Fibroblast of lung (primary cell): ENCODE measurements at regions not wholly inside any gene's neighbourhood (a gene's known extent, or its start where the extent isn't known, plus 50 kb on each side); places are given as distances from the start of the nearest gene placed in this dataset.

Experiments
- DNase-seq, 2 donors: peaks; one replicate each; pipeline versions ENCODE4 v3.0.0 to v3.0.0-alpha.2; 2010; ENCODE audit warnings: low read depth in 2 of 2
- H2AFZ ChIP-seq: 2 replicates; pipeline ENCODE4 v1.5.1; 2012; ENCODE audit warnings: low read length, control low read depth, inconsistent platforms
- H3K27ac ChIP-seq: 2 replicates; pipeline ENCODE4 v1.5.1; 2011; ENCODE audit warnings: low read length, control low read depth; ENCODE audit not compliant: insufficient read depth
- H3K27me3 ChIP-seq: 2 replicates; pipeline ENCODE4 v1.5.1; 2011; ENCODE audit warnings: mild to moderate bottlenecking, low read length; ENCODE audit not compliant: control insufficient read depth, insufficient read depth
- H3K36me3 ChIP-seq: 2 replicates; pipeline ENCODE4 v1.5.1; 2011; ENCODE audit warnings: low read length; ENCODE audit not compliant: control insufficient read depth, insufficient read depth
- H3K4me1 ChIP-seq: 2 replicates; pipeline ENCODE4 v1.5.1; 2011; ENCODE audit warnings: low read length; ENCODE audit not compliant: control insufficient read depth, insufficient read depth; ENCODE audit errors: extremely low read depth
- H3K4me2 ChIP-seq: 2 replicates; pipeline ENCODE4 v1.5.1; 2011; ENCODE audit warnings: low read length, control low read depth; ENCODE audit not compliant: insufficient read depth; ENCODE audit errors: extremely low read depth
- H3K4me3 ChIP-seq, 4 experiments: fragments of 200-600 bp in 1 of 4; sonication (generic) in 1 of 4; replicated peaks in 1 of 4; 2 replicates each; pipeline ENCODE4 v1.5.1; 2011 to 2016; ENCODE audit warnings: low read length in 4 of 4, low read depth in 3 of 4, mild to moderate bottlenecking in 3 of 4, control low read depth in 2 of 4, inconsistent platforms in 1 of 4, mixed read lengths in 1 of 4; ENCODE audit not compliant: insufficient read depth in 1 of 4; ENCODE audit errors: control extremely low read depth in 1 of 4
- H3K79me2 ChIP-seq: 2 replicates; pipeline ENCODE4 v1.5.1; 2012; ENCODE audit warnings: mild to moderate bottlenecking, low read length, inconsistent platforms; ENCODE audit not compliant: control insufficient read depth, insufficient read depth
- H3K9ac ChIP-seq: 2 replicates; pipeline ENCODE4 v1.5.1; 2011; ENCODE audit warnings: mild to moderate bottlenecking, low read length, control low read depth; ENCODE audit not compliant: insufficient read depth
- H3K9me3 ChIP-seq: 2 replicates; pipeline ENCODE4 v1.5.1; 2012; ENCODE audit warnings: low read depth, low read length; ENCODE audit not compliant: control insufficient read depth, insufficient read depth
- H4K20me1 ChIP-seq: 2 replicates; pipeline ENCODE4 v1.5.1; 2011; ENCODE audit warnings: low read length; ENCODE audit not compliant: control insufficient read depth, insufficient read depth; ENCODE audit errors: extremely low read depth
- EZH2 ChIP-seq: IDR thresholded peaks from 2 replicates; pipeline ENCODE4 v1.5.1; 2012; ENCODE audit warnings: low read length, control low read depth, mild to moderate bottlenecking; ENCODE audit errors: missing control alignments
- TF ChIP-seq, protein P1 (sequence below), 2 donors: IDR thresholded peaks in 1 of 2; conservative IDR thresholded peaks in 1 of 2; 1 replicate in 1 of 2; 2 replicates in 1 of 2; pipeline ENCODE4 v1.5.1; 2011 to 2012; ENCODE audit warnings: low read length in 2 of 2, control low read depth in 1 of 2, inconsistent platforms in 1 of 2, low read depth in 1 of 2, mild to moderate bottlenecking in 1 of 2

DNA sequence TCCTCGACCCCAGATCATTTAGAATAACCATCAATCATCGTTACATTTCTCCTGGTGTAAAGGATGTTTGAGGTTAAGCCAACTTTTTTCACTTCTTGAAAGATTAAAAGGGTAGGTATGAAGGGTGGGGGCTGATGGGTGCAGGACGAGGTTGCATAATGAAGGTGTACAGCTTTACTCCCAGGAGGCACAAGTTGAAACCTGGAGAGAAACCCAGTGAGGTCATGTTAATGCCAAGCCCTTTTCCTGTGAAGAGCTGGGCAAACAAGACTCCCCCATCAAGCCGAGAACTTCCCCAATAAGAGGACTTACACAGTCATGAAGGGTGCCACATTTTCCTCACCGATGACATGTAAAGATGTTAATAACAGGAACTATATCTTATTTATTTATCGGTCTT lies 84.3 kb downstream of the FZD10 start:
- Histone ChIP-seq H3K4me3 (no peak overlapping the region), H3K27ac (no peak overlapping the region), H2AFZ (no peak overlapping the region), H3K9ac (no peak overlapping the region), H3K36me3 (no peaks in the 10 kb centered on the region), H3K4me1 (no peaks in the 10 kb centered on the region), H3K4me2 (no peak overlapping the region), H3K79me2 (no peaks in the 10 kb centered on the region), H3K9me3 (no peaks in the 10 kb centered on the region), H4K20me1 (no peaks in the 10 kb centered on the region), H3K27me3 (no peaks in the 10 kb centered on the region)
- DNase-seq, result no peak
- TF ChIP-seq, protein P1, sequence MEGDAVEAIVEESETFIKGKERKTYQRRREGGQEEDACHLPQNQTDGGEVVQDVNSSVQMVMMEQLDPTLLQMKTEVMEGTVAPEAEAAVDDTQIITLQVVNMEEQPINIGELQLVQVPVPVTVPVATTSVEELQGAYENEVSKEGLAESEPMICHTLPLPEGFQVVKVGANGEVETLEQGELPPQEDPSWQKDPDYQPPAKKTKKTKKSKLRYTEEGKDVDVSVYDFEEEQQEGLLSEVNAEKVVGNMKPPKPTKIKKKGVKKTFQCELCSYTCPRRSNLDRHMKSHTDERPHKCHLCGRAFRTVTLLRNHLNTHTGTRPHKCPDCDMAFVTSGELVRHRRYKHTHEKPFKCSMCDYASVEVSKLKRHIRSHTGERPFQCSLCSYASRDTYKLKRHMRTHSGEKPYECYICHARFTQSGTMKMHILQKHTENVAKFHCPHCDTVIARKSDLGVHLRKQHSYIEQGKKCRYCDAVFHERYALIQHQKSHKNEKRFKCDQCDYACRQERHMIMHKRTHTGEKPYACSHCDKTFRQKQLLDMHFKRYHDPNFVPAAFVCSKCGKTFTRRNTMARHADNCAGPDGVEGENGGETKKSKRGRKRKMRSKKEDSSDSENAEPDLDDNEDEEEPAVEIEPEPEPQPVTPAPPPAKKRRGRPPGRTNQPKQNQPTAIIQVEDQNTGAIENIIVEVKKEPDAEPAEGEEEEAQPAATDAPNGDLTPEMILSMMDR (conservative IDR thresholded peaks at IDR 0.05 in 1 of 2, IDR thresholded peaks at IDR 0.05 in 1 of 2; ENCODE audit: low read depth in 1 of 2, low read length in 2 of 2), result no peak
- TF ChIP-seq EZH2, result no peak

DNA sequence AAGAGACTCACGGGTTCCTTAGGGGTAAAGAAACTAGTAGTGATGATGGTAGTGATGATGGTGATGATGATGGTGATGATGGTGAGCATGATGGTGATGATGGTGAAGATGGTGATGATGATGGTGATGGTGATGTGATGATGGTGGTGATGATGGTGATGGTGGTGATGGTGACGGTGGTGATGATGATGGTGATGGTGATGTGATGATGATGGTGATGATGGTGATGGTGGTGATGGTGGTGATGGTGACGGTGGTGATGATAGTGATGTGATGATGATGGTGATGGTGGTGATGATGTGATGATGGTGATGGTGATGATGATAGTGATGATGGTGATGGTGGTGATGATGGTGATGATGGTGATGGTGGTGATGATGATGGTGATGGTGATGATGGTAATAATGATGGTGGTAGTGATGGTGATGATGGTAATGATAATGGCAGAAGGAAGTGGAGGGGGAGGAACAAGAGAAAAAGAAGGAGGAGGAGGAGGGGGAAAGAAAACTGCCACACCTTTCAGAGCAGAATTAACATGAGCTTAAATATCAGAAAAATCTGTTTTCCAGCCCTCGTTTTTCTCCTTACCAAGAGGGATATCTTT lies 85.5 kb downstream of the FZD10 start:
- no peaks in the 10 kb centered on the region for H3K27me3 ChIP-seq
- no peaks in the 10 kb centered on the region for H4K20me1 ChIP-seq
- TF ChIP-seq EZH2, result no peak
- TF ChIP-seq, protein P1 (conservative IDR thresholded peaks at IDR 0.05 in 1 of 2, IDR thresholded peaks at IDR 0.05 in 1 of 2; ENCODE audit: low read depth in 1 of 2, low read length in 2 of 2), result no peak
- no peak for DNase-seq
- H3K4me1 ChIP-seq, result no peaks in the 10 kb centered on the region
- H3K36me3 ChIP-seq, result no peaks in the 10 kb centered on the region
- H3K4me2 ChIP-seq, result no peak overlapping the region
- H3K9me3 ChIP-seq, result no peaks in the 10 kb centered on the region
- H3K4me3 ChIP-seq, result no peak overlapping the region
- no peak overlapping the region for H3K27ac ChIP-seq
- H2AFZ ChIP-seq, result no peak overlapping the region
- H3K79me2 ChIP-seq, result no peaks in the 10 kb centered on the region
- H3K9ac ChIP-seq, result no peak overlapping the region

DNA sequence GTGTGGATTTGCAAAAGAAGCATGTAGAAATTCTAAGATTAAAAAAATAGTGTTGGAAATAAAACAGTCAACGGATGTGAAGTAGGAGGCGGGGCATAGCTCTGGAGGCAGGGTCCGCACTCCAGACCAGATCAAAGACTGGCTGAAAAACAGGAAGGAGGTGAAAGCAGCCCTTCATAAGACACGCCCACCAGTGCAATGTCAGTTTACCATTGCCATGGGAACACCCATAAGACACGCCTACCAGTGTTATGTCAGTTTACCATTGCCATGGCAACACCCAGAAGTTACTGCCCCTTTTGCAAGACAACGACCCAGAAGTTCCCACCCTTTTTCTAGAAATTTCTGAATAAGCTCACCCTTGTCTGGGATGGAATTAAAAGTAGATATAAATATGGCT lies 87.1 kb downstream of the FZD10 start:
- no peaks in the 10 kb centered on the region for H3K27me3 ChIP-seq
- TF ChIP-seq EZH2, result no peak
- TF ChIP-seq, protein P1 (conservative IDR thresholded peaks at IDR 0.05 in 1 of 2, IDR thresholded peaks at IDR 0.05 in 1 of 2; ENCODE audit: low read depth in 1 of 2, low read length in 2 of 2), result no peak
- no peaks in the 10 kb centered on the region for H3K79me2 ChIP-seq
- H3K27ac ChIP-seq, result no peak overlapping the region
- no peak overlapping the region for H3K9ac ChIP-seq
- no peak overlapping the region for H3K4me3 ChIP-seq
- H3K4me1 ChIP-seq, result no peaks in the 10 kb centered on the region
- H3K4me2 ChIP-seq, result no peak overlapping the region
- no peak for DNase-seq
- H3K36me3 ChIP-seq, result no peaks in the 10 kb centered on the region
- no peaks in the 10 kb centered on the region for H4K20me1 ChIP-seq
- no peaks in the 10 kb centered on the region for H3K9me3 ChIP-seq
- no peak overlapping the region for H2AFZ ChIP-seq
